Activated CD4-positive, alpha-beta T cell treated with anti-CD3 and anti-CD28 coated beads for 24 hours (primary cell): ENCODE measurements at regions not wholly inside any gene's neighbourhood (a gene's known extent, or its start where the extent isn't known, plus 50 kb on each side); places are given as distances from the start of the nearest gene placed in this dataset.

ENCODE experiments used
- DNase-seq, 2 donors: peaks; one replicate each; pipeline ENCODE4 v3.0.0-alpha.2; 2020; ENCODE audit warnings: low read depth in 2 of 2

GRCh38 chr10:78972947-78973900, 95.5 kb upstream of the ZMIZ1 start:
- peak; percentile 43 to 52 for DNase-seq

GRCh38 chr10:78973901-78974616, 94.7 kb upstream of the ZMIZ1 start:
- peak; percentile 25 to 28 for DNase-seq

- DNase-seq: peak; percentile 37 to 40
Measured at GRCh38 chr10:78974617-78975317, 94.0 kb upstream of the ZMIZ1 start.

- no peak for DNase-seq
Measured at GRCh38 chr10:78975926-78976325, 92.8 kb upstream of the ZMIZ1 start.

GRCh38 chr10:78976825-78977755, 91.7 kb upstream of the ZMIZ1 start:
- no peak for DNase-seq

GRCh38 chr10:78979938-78980337, 88.8 kb upstream of the ZMIZ1 start:
- DNase-seq: no peak

GRCh38 chr10:78980354-78980753, 88.4 kb upstream of the ZMIZ1 start:
- DNase-seq: no peak

- DNase-seq: no peak
Measured at GRCh38 chr10:78980815-78981214, 88.0 kb upstream of the ZMIZ1 start.

GRCh38 chr10:78981257-78981969, 87.4 kb upstream of the ZMIZ1 start:
- no peak for DNase-seq

GRCh38 chr10:78981970-78982281, 86.8 kb upstream of the ZMIZ1 start:
- no peak for DNase-seq

GRCh38 chr10:78982726-78983125, 86.0 kb upstream of the ZMIZ1 start:
- no peak for DNase-seq

GRCh38 chr10:78983608-78984007, 85.2 kb upstream of the ZMIZ1 start:
- DNase-seq: no peak

- no peak for DNase-seq
Measured at GRCh38 chr10:78985973-78986818, 82.6 kb upstream of the ZMIZ1 start.

- no peak for DNase-seq
Measured at GRCh38 chr10:78991187-78991586, 77.6 kb upstream of the ZMIZ1 start.

GRCh38 chr10:78992333-78992732, 76.4 kb upstream of the ZMIZ1 start:
- no peak for DNase-seq

GRCh38 chr10:78993261-78993945, 75.4 kb upstream of the ZMIZ1 start:
- no peak for DNase-seq

GRCh38 chr10:78995987-78996791, 72.6 kb upstream of the ZMIZ1 start:
- DNase-seq: no peak

GRCh38 chr10:78996792-78997129, 72.0 kb upstream of the ZMIZ1 start:
- DNase-seq: no peak
